ENCODE measurements at regions not wholly inside any gene's neighbourhood (a gene's known extent, or its start where the extent isn't known, plus 50 kb on each side); places are given as distances from the start of the nearest gene placed in this dataset.

GRCh38 chr4:181823645-181824044, 419.6 kb upstream of the TENM3 start:
- TF ChIP-seq CTCF (IDR thresholded peaks at IDR 0.05) = no peak
- no peak for TF ChIP-seq POLR2A (IDR thresholded peaks at IDR 0.05)
